ENCODE measurements at regions not wholly inside any gene's neighbourhood (a gene's known extent, or its start where the extent isn't known, plus 50 kb on each side); places are given as distances from the start of the nearest gene placed in this dataset.

GRCh38 chr1:34657849-34658248 is 97.0 kb upstream of the GJB5 start:
- no peaks in the 10 kb centered on the region for H3K4me1 Mint-ChIP-seq
- peaks cover 74% of the 10 kb centered on the region for H3K27me3 Mint-ChIP-seq (ENCODE audit: low read depth)

GRCh38 chr1:34663031-34663430 is 91.8 kb upstream of the GJB5 start:
- H3K4me3 Mint-ChIP-seq: no peak overlapping the region
- H3K27ac Mint-ChIP-seq: no peak overlapping the region
- peaks cover 48% of the 10 kb centered on the region for H3K27me3 Mint-ChIP-seq (ENCODE audit: low read depth)
- no peak for DNase-seq (ENCODE audit: low spot score in 2 of 2, unreplicated experiment in 2 of 2)
- no peaks in the 10 kb centered on the region for H3K9me3 Mint-ChIP-seq
- TF ChIP-seq CTCF (IDR thresholded peaks at IDR 0.05; ENCODE audit: unreplicated experiment): no peak
- no peaks in the 10 kb centered on the region for H3K36me3 Mint-ChIP-seq
- no peaks in the 10 kb centered on the region for H3K4me1 Mint-ChIP-seq

More at GRCh38 chr1:34657849-34658248, 97.0 kb upstream of the GJB5 start:
- DNase-seq (ENCODE audit: low spot score in 2 of 2, unreplicated experiment in 2 of 2): no peak
- no peaks in the 10 kb centered on the region for H3K9me3 Mint-ChIP-seq
- H3K27ac Mint-ChIP-seq: no peak overlapping the region
- no peaks in the 10 kb centered on the region for H3K36me3 Mint-ChIP-seq
- TF ChIP-seq CTCF (IDR thresholded peaks at IDR 0.05; ENCODE audit: unreplicated experiment): no peak
- H3K4me3 Mint-ChIP-seq: no peak overlapping the region

GRCh38 chr1:34668063-34668462 is 86.8 kb upstream of the GJB5 start:
- no peak for TF ChIP-seq CTCF (IDR thresholded peaks at IDR 0.05; ENCODE audit: unreplicated experiment)
- no peak for DNase-seq (ENCODE audit: low spot score in 2 of 2, unreplicated experiment in 2 of 2)
- Mint-ChIP-seq H3K27ac (no peak overlapping the region), H3K27me3 (ENCODE audit: low read depth) (peaks cover 35% of the 10 kb centered on the region), H3K9me3 (peaks cover 17% of the 10 kb centered on the region), H3K36me3 (no peaks in the 10 kb centered on the region), H3K4me1 (no peaks in the 10 kb centered on the region), H3K4me3 (no peak overlapping the region)

- TF ChIP-seq CTCF (IDR thresholded peaks at IDR 0.05; ENCODE audit: unreplicated experiment): no peak
- H3K36me3 Mint-ChIP-seq: no peaks in the 10 kb centered on the region
- no peaks in the 10 kb centered on the region for H3K4me1 Mint-ChIP-seq
- H3K27ac Mint-ChIP-seq: no peak overlapping the region
- H3K27me3 Mint-ChIP-seq (ENCODE audit: low read depth): peaks cover 26% of the 10 kb centered on the region
- no peak for DNase-seq (ENCODE audit: low spot score in 2 of 2, unreplicated experiment in 2 of 2)
- H3K9me3 Mint-ChIP-seq: peaks cover 17% of the 10 kb centered on the region
- no peak overlapping the region for H3K4me3 Mint-ChIP-seq
Measured at GRCh38 chr1:34670982-34671381, 83.9 kb upstream of the GJB5 start.

- H3K27ac Mint-ChIP-seq: no peak overlapping the region
- no peaks in the 10 kb centered on the region for H3K36me3 Mint-ChIP-seq
- H3K9me3 Mint-ChIP-seq: peaks cover 17% of the 10 kb centered on the region
- DNase-seq (ENCODE audit: low spot score in 2 of 2, unreplicated experiment in 2 of 2): no peak
- H3K4me3 Mint-ChIP-seq: no peak overlapping the region
- peaks cover 22% of the 10 kb centered on the region for H3K27me3 Mint-ChIP-seq (ENCODE audit: low read depth)
- H3K4me1 Mint-ChIP-seq: no peaks in the 10 kb centered on the region
- no peak for TF ChIP-seq CTCF (IDR thresholded peaks at IDR 0.05; ENCODE audit: unreplicated experiment)
Measured at GRCh38 chr1:34671887-34672286, 83.0 kb upstream of the GJB5 start.

Measured in mesothelial cell of epicardium (in vitro differentiated cells).